HepG2 (cell line): ENCODE measurements at regions not wholly inside any gene's neighbourhood (a gene's known extent, or its start where the extent isn't known, plus 50 kb on each side); places are given as distances from the start of the nearest gene placed in this dataset.

Experiments used
- BRCA1 ChIP-seq: sonication (generic); formaldehyde crosslinking; IDR thresholded peaks from 2 replicates; pipeline ENCODE4 v1.4.0; 2020; ENCODE audit warnings: missing genetic modification reagents
- BRD4 ChIP-seq: sonication (generic); formaldehyde crosslinking; IDR thresholded peaks from 2 replicates; pipeline ENCODE4 v1.4.0; 2020; ENCODE audit warnings: missing genetic modification reagents
- CREM ChIP-seq, 2 experiments: sonication (generic) in 1 of 2; formaldehyde crosslinking in 1 of 2; IDR thresholded peaks; 2 replicates each; pipeline versions ENCODE4 v1.4.0 to v1.6.1; 2016 to 2020; ENCODE audit warnings: antibody characterized with exemption in 1 of 2, mild to moderate bottlenecking in 1 of 2, missing genetic modification reagents in 1 of 2
- HNRNPUL1 ChIP-seq: fragments of 200-400 bp; formaldehyde crosslinking; IDR thresholded peaks from 2 replicates; pipeline ENCODE4 v1.6.1; 2017; ENCODE audit warnings: low read depth, mild to moderate bottlenecking, low read length, moderate library complexity
- KDM6A ChIP-seq: IDR thresholded peaks from 2 replicates; pipeline ENCODE4 v1.6.1; 2016; ENCODE audit warnings: low read depth
- MIER2 ChIP-seq: IDR thresholded peaks from 2 replicates; pipeline ENCODE4 v1.6.1; 2016; ENCODE audit warnings: missing biosample characterization, missing genetic modification reagents
- NCOA2 ChIP-seq: sonication (generic); formaldehyde crosslinking; IDR thresholded peaks from 2 replicates; pipeline ENCODE4 v1.8.0; 2022; ENCODE audit warnings: inconsistent platforms
- NCOA5 ChIP-seq: sonication (generic); formaldehyde crosslinking; IDR thresholded peaks from 2 replicates; pipeline ENCODE4 v1.4.0; 2020; ENCODE audit warnings: missing genetic modification reagents
- NFE2L1 ChIP-seq: sonication (generic); formaldehyde crosslinking; IDR thresholded peaks from 2 replicates; pipeline ENCODE4 v1.4.0; 2020; ENCODE audit warnings: missing genetic modification reagents, mild to moderate bottlenecking, borderline replicate concordance
- PAF1 ChIP-seq: IDR thresholded peaks from 2 replicates; pipeline ENCODE4 v1.6.1; 2016; ENCODE audit warnings: missing genetic modification reagents, missing compliant biosample characterization
- ZNF337 ChIP-seq: sonication (generic); formaldehyde crosslinking; IDR thresholded peaks from 2 replicates; pipeline ENCODE4 v1.5.1; 2020; ENCODE audit warnings: missing genetic modification reagents, low read depth, mild to moderate bottlenecking, borderline replicate concordance
- TF ChIP-seq, protein P1 (sequence below): sonication (generic); formaldehyde crosslinking; IDR thresholded peaks from 2 replicates; pipeline ENCODE4 v1.4.0; 2020; ENCODE audit warnings: missing genetic modification reagents
- TF ChIP-seq, protein P2 (sequence below): IDR thresholded peaks from 2 replicates; pipeline ENCODE4 v1.6.1; 2016; ENCODE audit warnings: missing biosample characterization, missing genetic modification reagents, low read depth
- TF ChIP-seq, protein P3 (sequence below): sonication (generic); formaldehyde crosslinking; IDR thresholded peaks from 2 replicates; pipeline ENCODE4 v1.4.0; 2020; ENCODE audit warnings: missing genetic modification reagents, mild to moderate bottlenecking, borderline replicate concordance
- TF ChIP-seq, protein P4 (sequence below), 2 experiments: sonication (generic) in 1 of 2; formaldehyde crosslinking in 1 of 2; IDR thresholded peaks; 2 replicates each; pipeline versions ENCODE4 v1.5.1 to v1.6.1; 2011 to 2020; ENCODE audit warnings: borderline replicate concordance in 1 of 2, low read depth in 1 of 2, low read length in 1 of 2, mild to moderate bottlenecking in 1 of 2, missing genetic modification reagents in 1 of 2, moderate library complexity in 1 of 2

DNA sequence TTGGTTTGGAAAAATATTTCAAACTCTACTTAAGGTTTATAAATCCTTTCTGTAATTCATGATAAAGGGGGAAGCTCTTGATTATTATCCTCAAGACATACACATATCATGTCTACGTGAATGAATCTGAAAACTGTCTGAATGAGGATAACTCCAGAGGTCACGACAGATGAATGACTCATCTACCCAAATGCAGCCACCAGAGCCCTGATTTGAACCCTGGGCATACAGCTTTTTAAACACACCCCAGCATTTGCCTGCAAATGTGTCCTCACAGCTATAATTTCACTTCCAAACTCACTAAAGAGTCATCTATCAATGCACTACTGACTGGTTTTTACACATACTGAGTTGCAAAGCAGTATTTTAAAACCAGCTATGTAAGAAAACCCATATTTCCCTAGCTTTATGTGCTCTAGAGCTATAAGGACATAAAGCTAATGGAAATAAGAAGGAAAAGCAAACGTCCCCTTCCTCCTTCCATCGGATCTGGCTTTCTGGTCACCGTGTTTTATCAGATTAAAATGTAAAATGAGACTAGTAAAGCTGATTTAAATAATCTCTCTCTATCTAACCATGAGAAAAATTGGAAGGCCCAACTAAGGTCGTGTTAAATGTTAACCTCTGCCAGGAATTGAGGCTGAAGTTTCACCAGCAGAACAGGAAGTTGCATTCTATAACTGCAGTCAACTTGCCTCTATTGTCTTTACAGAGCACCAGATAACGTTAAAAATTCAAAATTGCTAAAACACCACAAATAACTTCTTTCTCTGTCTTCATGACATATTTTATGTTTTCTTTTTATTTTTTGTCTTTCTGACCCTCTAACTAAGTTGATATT is 63.1 kb upstream of the SPP1 start (continued):
- TF ChIP-seq, protein P1, sequence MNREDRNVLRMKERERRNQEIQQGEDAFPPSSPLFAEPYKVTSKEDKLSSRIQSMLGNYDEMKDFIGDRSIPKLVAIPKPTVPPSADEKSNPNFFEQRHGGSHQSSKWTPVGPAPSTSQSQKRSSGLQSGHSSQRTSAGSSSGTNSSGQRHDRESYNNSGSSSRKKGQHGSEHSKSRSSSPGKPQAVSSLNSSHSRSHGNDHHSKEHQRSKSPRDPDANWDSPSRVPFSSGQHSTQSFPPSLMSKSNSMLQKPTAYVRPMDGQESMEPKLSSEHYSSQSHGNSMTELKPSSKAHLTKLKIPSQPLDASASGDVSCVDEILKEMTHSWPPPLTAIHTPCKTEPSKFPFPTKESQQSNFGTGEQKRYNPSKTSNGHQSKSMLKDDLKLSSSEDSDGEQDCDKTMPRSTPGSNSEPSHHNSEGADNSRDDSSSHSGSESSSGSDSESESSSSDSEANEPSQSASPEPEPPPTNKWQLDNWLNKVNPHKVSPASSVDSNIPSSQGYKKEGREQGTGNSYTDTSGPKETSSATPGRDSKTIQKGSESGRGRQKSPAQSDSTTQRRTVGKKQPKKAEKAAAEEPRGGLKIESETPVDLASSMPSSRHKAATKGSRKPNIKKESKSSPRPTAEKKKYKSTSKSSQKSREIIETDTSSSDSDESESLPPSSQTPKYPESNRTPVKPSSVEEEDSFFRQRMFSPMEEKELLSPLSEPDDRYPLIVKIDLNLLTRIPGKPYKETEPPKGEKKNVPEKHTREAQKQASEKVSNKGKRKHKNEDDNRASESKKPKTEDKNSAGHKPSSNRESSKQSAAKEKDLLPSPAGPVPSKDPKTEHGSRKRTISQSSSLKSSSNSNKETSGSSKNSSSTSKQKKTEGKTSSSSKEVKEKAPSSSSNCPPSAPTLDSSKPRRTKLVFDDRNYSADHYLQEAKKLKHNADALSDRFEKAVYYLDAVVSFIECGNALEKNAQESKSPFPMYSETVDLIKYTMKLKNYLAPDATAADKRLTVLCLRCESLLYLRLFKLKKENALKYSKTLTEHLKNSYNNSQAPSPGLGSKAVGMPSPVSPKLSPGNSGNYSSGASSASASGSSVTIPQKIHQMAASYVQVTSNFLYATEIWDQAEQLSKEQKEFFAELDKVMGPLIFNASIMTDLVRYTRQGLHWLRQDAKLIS (CRISPR knock-in tag), result no peak
- TF ChIP-seq PAF1 (CRISPR knock-in tag) (no peak), NCOA5 (CRISPR knock-in tag) (no peak), HNRNPUL1 (no peak), BRD4 (no peak), ZNF337 (no peak), BRCA1 (no peak), CREM (IDR thresholded peaks at IDR 0.05) (peak; percentile 18; the same call in 1 of the 2 replicates), CREM (CRISPR knock-in tag; IDR thresholded peaks at IDR 0.05) (no peak), KDM6A (CRISPR knock-in tag) (0 out of 2 replicates have a peak, but pooled peaks have one; percentile 22), NCOA2 (CRISPR knock-in tag) (peak; percentile 87), NFE2L1 (CRISPR knock-in tag) (no peak), MIER2 (CRISPR knock-in tag) (no peak)
- TF ChIP-seq, protein P2, sequence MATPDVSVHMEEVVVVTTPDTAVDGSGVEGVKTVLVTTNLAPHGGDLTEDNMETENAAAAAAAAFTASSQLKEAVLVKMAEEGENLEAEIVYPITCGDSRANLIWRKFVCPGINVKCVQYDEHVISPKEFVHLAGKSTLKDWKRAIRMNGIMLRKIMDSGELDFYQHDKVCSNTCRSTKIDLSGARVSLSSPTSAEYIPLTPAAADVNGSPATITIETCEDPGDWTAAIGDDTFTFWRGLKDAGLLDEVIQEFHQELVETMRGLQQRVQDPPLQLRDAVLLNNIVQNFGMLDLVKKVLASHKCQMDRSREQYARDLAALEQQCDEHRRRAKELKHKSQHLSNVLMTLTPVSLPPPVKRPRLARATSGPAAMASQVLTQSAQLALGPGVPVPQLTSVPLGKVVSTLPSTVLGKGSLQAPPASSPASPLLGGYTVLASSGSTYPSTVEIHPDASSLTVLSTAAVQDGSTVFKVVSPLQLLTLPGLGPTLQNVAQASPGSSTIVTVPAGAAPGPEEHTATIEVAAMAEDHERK (CRISPR knock-in tag), result no peak
- TF ChIP-seq, protein P3, sequence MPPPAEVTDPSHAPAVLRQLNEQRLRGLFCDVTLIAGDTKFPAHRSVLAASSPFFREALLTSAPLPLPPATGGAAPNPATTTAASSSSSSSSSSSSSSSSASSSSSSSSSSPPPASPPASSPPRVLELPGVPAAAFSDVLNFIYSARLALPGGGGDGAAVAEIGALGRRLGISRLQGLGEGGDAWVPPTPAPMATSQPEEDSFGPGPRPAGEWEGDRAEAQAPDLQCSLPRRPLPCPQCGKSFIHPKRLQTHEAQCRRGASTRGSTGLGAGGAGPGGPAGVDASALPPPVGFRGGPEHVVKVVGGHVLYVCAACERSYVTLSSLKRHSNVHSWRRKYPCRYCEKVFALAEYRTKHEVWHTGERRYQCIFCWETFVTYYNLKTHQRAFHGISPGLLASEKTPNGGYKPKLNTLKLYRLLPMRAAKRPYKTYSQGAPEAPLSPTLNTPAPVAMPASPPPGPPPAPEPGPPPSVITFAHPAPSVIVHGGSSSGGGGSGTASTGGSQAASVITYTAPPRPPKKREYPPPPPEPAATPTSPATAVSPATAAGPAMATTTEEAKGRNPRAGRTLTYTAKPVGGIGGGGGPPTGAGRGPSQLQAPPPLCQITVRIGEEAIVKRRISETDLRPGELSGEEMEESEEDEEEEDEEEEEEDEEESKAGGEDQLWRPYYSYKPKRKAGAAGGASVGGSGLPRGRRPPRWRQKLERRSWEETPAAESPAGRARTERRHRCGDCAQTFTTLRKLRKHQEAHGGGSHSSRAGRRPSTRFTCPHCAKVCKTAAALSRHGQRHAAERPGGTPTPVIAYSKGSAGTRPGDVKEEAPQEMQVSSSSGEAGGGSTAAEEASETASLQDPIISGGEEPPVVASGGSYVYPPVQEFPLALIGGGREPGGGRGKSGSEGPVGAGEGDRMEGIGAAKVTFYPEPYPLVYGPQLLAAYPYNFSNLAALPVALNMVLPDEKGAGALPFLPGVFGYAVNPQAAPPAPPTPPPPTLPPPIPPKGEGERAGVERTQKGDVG (CRISPR knock-in tag), result no peak
- TF ChIP-seq, protein P4, sequence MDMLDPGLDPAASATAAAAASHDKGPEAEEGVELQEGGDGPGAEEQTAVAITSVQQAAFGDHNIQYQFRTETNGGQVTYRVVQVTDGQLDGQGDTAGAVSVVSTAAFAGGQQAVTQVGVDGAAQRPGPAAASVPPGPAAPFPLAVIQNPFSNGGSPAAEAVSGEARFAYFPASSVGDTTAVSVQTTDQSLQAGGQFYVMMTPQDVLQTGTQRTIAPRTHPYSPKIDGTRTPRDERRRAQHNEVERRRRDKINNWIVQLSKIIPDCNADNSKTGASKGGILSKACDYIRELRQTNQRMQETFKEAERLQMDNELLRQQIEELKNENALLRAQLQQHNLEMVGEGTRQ (IDR thresholded peaks at IDR 0.05; ENCODE audit: low read depth, low read length), result no peak
- TF ChIP-seq, protein P4 (CRISPR knock-in tag; IDR thresholded peaks at IDR 0.05; ENCODE audit: borderline replicate concordance), result no peak
